ENCODE measurements at regions not wholly inside any gene's neighbourhood (a gene's known extent, or its start where the extent isn't known, plus 50 kb on each side); places are given as distances from the start of the nearest gene placed in this dataset.

DNA sequence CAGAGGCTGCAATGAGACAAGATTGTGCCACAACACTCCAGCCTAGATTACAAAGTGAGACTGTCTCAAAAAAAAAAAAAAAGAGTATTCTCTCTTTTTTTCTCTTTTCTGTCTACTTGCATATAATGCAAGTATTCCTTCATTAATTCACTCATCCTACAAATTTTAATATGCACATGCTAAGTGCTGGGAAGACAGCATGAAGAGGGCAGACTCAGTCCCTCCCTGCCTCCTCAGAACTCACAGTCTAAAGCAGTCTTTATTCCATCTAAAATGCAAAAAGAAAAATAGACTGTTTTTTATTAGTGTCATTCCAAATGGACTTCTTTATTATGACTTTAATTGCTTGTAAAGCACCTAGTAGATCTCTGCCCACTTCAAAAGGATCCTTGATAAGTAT lies 85.6 kb downstream of the NKX6-1 start:
- H3K4me1 ChIP-seq, result peaks cover 0 to 4% (median 0%) of the 10 kb centered on the region in 4 donors
- TF ChIP-seq CTCF (IDR thresholded peaks at IDR 0.05) (no peak), POLR2A (IDR thresholded peaks at IDR 0.05) (no peak), EP300 (IDR thresholded peaks at IDR 0.05) (no peak)
- no peak overlapping the region for H3K4me3 ChIP-seq
- H3K27me3 ChIP-seq, result no peaks in the 10 kb centered on the region
- no peaks in the 10 kb centered on the region for H3K36me3 ChIP-seq
- no peak overlapping the region for H3K27ac ChIP-seq
- no peaks in the 10 kb centered on the region for H3K9me3 ChIP-seq
- no peak for DNase-seq (ENCODE audit: low spot score in 2 of 2)

GRCh38 chr4:84412062-84412461 lies 87.0 kb downstream of the NKX6-1 start:
- Histone ChIP-seq H3K9me3 (no peaks in the 10 kb centered on the region), H3K4me1 (peaks cover 0 to 4% (median 0%) of the 10 kb centered on the region in 4 donors), H3K36me3 (no peaks in the 10 kb centered on the region), H3K27ac (no peak overlapping the region), H3K4me3 (no peak overlapping the region), H3K27me3 (no peaks in the 10 kb centered on the region)
- 88% methylated on average over 1 of the region's 1 CpG for WGBS, 2 donors
- TF ChIP-seq POLR2A (IDR thresholded peaks at IDR 0.05), result no peak
- TF ChIP-seq EP300 (IDR thresholded peaks at IDR 0.05), result no peak
- TF ChIP-seq CTCF (IDR thresholded peaks at IDR 0.05), result no peak
- DNase-seq (ENCODE audit: low spot score in 2 of 2), result no peak

DNA sequence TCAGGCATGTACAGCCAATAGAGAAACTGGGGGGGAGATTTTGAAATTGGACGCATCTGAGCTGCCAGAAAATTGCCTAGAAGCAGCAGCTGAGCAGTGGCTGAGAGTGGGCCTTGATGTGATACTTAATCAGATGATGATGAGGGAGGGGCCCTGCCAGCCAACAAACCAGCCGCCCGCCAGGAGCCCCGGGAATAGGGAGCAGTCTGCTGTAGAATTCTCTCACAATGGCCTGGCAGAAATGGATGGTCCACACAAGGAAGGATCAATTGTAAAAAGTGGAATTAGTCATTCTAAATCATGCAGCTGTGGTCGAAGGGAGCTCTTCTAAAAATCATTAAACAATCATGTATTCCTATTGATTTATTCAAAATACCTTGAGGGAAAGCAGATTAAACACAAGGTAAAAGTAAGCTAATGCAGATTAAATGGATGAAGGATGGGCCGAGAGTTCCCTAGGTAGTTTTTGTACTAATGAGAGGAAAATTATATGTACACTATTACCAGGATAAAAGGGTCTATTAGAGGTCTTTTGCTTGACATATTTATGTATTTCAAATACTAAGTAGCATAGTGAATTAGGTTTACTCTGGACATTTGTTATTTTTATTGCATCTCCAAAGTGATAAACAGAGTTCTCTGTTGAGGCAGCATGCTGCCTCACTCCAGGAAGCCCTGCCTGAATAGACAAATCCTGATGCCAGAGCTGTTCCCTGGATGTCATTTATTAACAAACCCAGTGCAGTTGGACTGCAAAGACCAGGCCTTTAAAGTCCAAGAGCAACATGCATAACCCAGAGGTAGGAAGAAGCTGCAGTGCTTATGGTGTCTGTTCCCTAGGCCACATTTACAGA lies 91.3 kb downstream of the NKX6-1 start:
- WGBS, 2 donors, result 68 to 78% methylated on average over 6 of the region's 6 CpGs
- no peak for DNase-seq (ENCODE audit: low spot score in 2 of 2)
- Histone ChIP-seq H3K4me1 (peaks cover 0 to 4% (median 0%) of the 10 kb centered on the region in 4 donors), H3K9me3 (no peaks in the 10 kb centered on the region), H3K27me3 (no peaks in the 10 kb centered on the region), H3K27ac (no peak overlapping the region), H3K36me3 (no peaks in the 10 kb centered on the region), H3K4me3 (no peak overlapping the region)
- TF ChIP-seq CTCF (IDR thresholded peaks at IDR 0.05) (no peak), EP300 (IDR thresholded peaks at IDR 0.05) (no peak), POLR2A (IDR thresholded peaks at IDR 0.05) (no peak)

DNA sequence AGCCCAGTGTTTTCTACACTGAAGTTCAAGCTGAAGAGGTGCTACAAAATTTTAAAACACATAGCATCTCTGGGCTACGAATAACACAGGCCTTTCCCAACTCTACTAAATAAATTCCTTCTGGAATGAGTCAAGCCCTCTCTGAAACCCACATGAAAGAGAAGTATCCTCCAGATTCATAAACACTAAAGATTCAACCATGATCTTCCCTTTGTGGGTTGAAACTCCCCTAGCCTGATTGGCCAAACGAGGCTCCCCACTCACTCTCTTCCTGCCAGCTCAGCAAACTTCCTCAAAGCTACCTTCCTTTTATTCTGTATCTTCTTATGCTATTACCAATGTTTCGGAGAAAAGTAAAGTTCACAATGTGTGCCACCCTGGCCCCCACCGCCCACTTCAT lies 95.4 kb downstream of the NKX6-1 start:
- Histone ChIP-seq H3K27ac (no peak overlapping the region), H3K27me3 (no peaks in the 10 kb centered on the region), H3K9me3 (no peaks in the 10 kb centered on the region), H3K4me3 (no peak overlapping the region), H3K4me1 (no peaks in the 10 kb centered on the region), H3K36me3 (no peaks in the 10 kb centered on the region)
- WGBS, 2 donors, result 63 to 66% methylated on average over 4 of the region's 4 CpGs
- no peak for TF ChIP-seq CTCF (IDR thresholded peaks at IDR 0.05)
- no peak for TF ChIP-seq POLR2A (IDR thresholded peaks at IDR 0.05)
- no peak for TF ChIP-seq EP300 (IDR thresholded peaks at IDR 0.05)
- DNase-seq (ENCODE audit: low spot score in 2 of 2), result no peak

DNA sequence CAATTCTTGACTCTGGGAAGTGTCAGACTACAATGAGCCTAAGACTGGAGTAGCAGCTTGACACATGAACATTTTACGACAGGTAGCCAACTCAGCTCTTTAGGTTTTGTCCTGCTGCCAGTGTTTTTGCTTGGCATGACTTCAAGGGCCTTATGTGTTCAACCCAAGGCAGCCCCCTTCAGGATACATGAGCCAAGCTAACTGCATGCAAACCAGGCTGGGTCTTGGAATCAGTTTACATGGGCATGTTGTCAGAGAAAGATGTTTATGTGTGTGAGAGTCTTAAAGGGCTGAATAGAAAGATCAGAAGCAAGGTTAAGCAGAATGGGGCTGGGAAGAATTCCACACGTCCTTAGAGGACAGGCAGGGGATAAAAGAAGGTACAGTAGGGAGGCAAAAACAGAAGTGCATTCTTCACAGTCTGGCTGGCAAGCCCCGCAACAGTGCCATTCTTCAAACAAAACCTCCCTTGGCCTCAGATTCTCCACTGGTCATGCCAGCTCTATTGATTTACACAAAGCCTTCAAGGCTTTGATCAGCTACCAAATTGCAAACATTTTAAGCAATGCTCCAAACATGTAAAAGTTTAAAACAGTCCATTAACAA lies 97.3 kb downstream of the NKX6-1 start:
- H3K36me3 ChIP-seq, result no peaks in the 10 kb centered on the region
- TF ChIP-seq EP300 (IDR thresholded peaks at IDR 0.05), result no peak
- no peak for TF ChIP-seq POLR2A (IDR thresholded peaks at IDR 0.05)
- TF ChIP-seq CTCF (IDR thresholded peaks at IDR 0.05), result no peak
- 37 to 47% methylated on average over 3 of the region's 3 CpGs for WGBS, 2 donors
- peaks cover 0 to 3% of the 10 kb centered on the region in 2 donors for H3K27me3 ChIP-seq
- no peak overlapping the region for H3K4me3 ChIP-seq
- H3K4me1 ChIP-seq, result no peaks in the 10 kb centered on the region
- DNase-seq (ENCODE audit: low spot score in 2 of 2), result no peak
- no peaks in the 10 kb centered on the region for H3K9me3 ChIP-seq
- no peak overlapping the region for H3K27ac ChIP-seq

Data from tibial nerve (tissue), 4 donors.